ENCODE measurements at regions not wholly inside any gene's neighbourhood (a gene's known extent, or its start where the extent isn't known, plus 50 kb on each side); places are given as distances from the start of the nearest gene placed in this dataset.

- no peak overlapping the region for H3K9ac ChIP-seq (ENCODE audit: low read length)
- H3K9me2 ChIP-seq (ENCODE audit: insufficient read depth) = no peaks in the 10 kb centered on the region
- no peak overlapping the region for H3K4me3 ChIP-seq (replicated peaks in 1 of 2; ENCODE audit: low read depth in 1 of 2, low read length in 2 of 2)
- no peaks in the 10 kb centered on the region for H3K36me3 ChIP-seq (ENCODE audit: control insufficient read depth in 1 of 2, insufficient read depth in 2 of 2, low read length in 2 of 2)
- intact Hi-C loops (cut with micrococcal nuclease) = no loop called here
- H3K4me1 ChIP-seq (ENCODE audit: control insufficient read depth in 1 of 2, insufficient read depth in 2 of 2, low read length in 2 of 2) = no peaks in the 10 kb centered on the region
- no peak overlapping the region for H3K4me2 ChIP-seq (ENCODE audit: low read length)
- POLR2A ChIA-PET = no interaction called here
- TF ChIP-seq POLR2A (IDR thresholded peaks at IDR 0.05; ENCODE audit: borderline replicate concordance, extremely low read depth, insufficient read depth, insufficient read length) = no peak
- ATAC-seq = no peak
- no peaks in the 10 kb centered on the region for H3K79me2 ChIP-seq (ENCODE audit: insufficient read depth, low read length)
- no peak overlapping the region for H3K27ac ChIP-seq (ENCODE audit: low read depth, low read length)
- H3K9me3 ChIP-seq (ENCODE audit: control insufficient read depth in 1 of 2, insufficient read depth in 1 of 2, low read depth in 1 of 2, low read length in 2 of 2) = no peaks in the 10 kb centered on the region
- no TSS peak for BruUV-seq (replicated peaks)
- RAD21 ChIA-PET (ENCODE audit: low non-redundant PET in 1 of 2, low total read pairs in 2 of 2, uncharacterized antibody in 2 of 2, unreplicated experiment in 2 of 2) = no interaction called here
- CTCF ChIA-PET = no interaction called here
- peaks cover 17% of the 10 kb centered on the region; the same call in 1 of the 2 replicates for H3K27me3 ChIP-seq (ENCODE audit: insufficient read depth, low read length)
- no peaks in the 10 kb centered on the region for H4K20me1 ChIP-seq (ENCODE audit: insufficient read depth)
- H2AFZ ChIP-seq (ENCODE audit: low read depth, low read length, poor library complexity, severe bottlenecking) = no peak overlapping the region
- no peak for DNase-seq (ENCODE audit: low read depth, low spot score)
Measured at GRCh38 chr1:29920784-29921183, 684.5 kb downstream of the PTPRU start.

GRCh38 chr1:29920316-29920715 is 684.0 kb downstream of the PTPRU start:
- intact Hi-C loops (cut with micrococcal nuclease) = no loop called here
- Histone ChIP-seq H3K79me2 (ENCODE audit: insufficient read depth, low read length) (no peaks in the 10 kb centered on the region), H3K4me2 (ENCODE audit: low read length) (no peak overlapping the region), H3K36me3 (ENCODE audit: control insufficient read depth in 1 of 2, insufficient read depth in 2 of 2, low read length in 2 of 2) (no peaks in the 10 kb centered on the region), H3K9me2 (ENCODE audit: insufficient read depth) (no peaks in the 10 kb centered on the region), H3K27ac (ENCODE audit: low read depth, low read length) (no peak overlapping the region), H3K4me1 (ENCODE audit: control insufficient read depth in 1 of 2, insufficient read depth in 2 of 2, low read length in 2 of 2) (no peaks in the 10 kb centered on the region), H3K9me3 (ENCODE audit: control insufficient read depth in 1 of 2, insufficient read depth in 1 of 2, low read depth in 1 of 2, low read length in 2 of 2) (no peaks in the 10 kb centered on the region), H3K27me3 (ENCODE audit: insufficient read depth, low read length) (peaks cover 17% of the 10 kb centered on the region; the same call in 1 of the 2 replicates), H4K20me1 (ENCODE audit: insufficient read depth) (no peaks in the 10 kb centered on the region), H3K9ac (ENCODE audit: low read length) (no peak overlapping the region), H2AFZ (ENCODE audit: low read depth, low read length, poor library complexity, severe bottlenecking) (no peak overlapping the region), H3K4me3 (replicated peaks in 1 of 2; ENCODE audit: low read depth in 1 of 2, low read length in 2 of 2) (no peak overlapping the region)
- ChIA-PET POLR2A (no interaction called here), RAD21 (ENCODE audit: low non-redundant PET in 1 of 2, low total read pairs in 2 of 2, uncharacterized antibody in 2 of 2, unreplicated experiment in 2 of 2) (no interaction called here), CTCF (no interaction called here)
- DNase-seq (ENCODE audit: low read depth, low spot score) (no peak), ATAC-seq (no peak)
- TF ChIP-seq REST (IDR thresholded peaks at IDR 0.05; ENCODE audit: low read depth) = no peak
- no peak for TF ChIP-seq ATF3 (IDR thresholded peaks at IDR 0.05)
- TF ChIP-seq POLR2A (IDR thresholded peaks at IDR 0.05; ENCODE audit: borderline replicate concordance, extremely low read depth, insufficient read depth, insufficient read length) = no peak
- TF ChIP-seq SIN3A (IDR thresholded peaks at IDR 0.05; ENCODE audit: low read depth) = no peak
- TF ChIP-seq ZNF274 (IDR thresholded peaks at IDR 0.05; ENCODE audit: low read depth, low read length) = no peak
- no peak for TF ChIP-seq EZH2 (IDR thresholded peaks at IDR 0.05)
- no peak for TF ChIP-seq YY1 (IDR thresholded peaks at IDR 0.05; ENCODE audit: extremely low read depth, insufficient replicate concordance, low read depth, low read length)
- no peak for TF ChIP-seq CBX3 (IDR thresholded peaks at IDR 0.05; ENCODE audit: low read depth)
- no peak for TF ChIP-seq MAX (IDR thresholded peaks at IDR 0.05)
- no peak for TF ChIP-seq EGR1 (IDR thresholded peaks at IDR 0.05; ENCODE audit: low read depth)
- no peak for TF ChIP-seq ZFX (IDR thresholded peaks at IDR 0.05)
- no peak for TF ChIP-seq RAD21 (IDR thresholded peaks at IDR 0.05; ENCODE audit: low read depth)
- no peak for TF ChIP-seq JUND (IDR thresholded peaks at IDR 0.05)
- TF ChIP-seq SP1 (IDR thresholded peaks at IDR 0.05; ENCODE audit: low read depth) = no peak
- TF ChIP-seq EZH2phosphoT487 (IDR thresholded peaks at IDR 0.05; ENCODE audit: borderline replicate concordance) = no peak
- no peak for TF ChIP-seq ELF1 (IDR thresholded peaks at IDR 0.05; ENCODE audit: borderline replicate concordance, low read depth)
- no TSS peak for BruUV-seq (replicated peaks)

Data from HCT116 (cell line).